Endothelial cell of hepatic sinusoid (primary cell): ENCODE measurements at regions not wholly inside any gene's neighbourhood (a gene's known extent, or its start where the extent isn't known, plus 50 kb on each side); places are given as distances from the start of the nearest gene placed in this dataset.

Experiments used
- in situ Hi-C: cut with HindIII; loops from 2 replicates; pipeline ENCODE4 v1.10.0; 2017; ENCODE audit warnings: low sequenced_read_pairs

DNA sequence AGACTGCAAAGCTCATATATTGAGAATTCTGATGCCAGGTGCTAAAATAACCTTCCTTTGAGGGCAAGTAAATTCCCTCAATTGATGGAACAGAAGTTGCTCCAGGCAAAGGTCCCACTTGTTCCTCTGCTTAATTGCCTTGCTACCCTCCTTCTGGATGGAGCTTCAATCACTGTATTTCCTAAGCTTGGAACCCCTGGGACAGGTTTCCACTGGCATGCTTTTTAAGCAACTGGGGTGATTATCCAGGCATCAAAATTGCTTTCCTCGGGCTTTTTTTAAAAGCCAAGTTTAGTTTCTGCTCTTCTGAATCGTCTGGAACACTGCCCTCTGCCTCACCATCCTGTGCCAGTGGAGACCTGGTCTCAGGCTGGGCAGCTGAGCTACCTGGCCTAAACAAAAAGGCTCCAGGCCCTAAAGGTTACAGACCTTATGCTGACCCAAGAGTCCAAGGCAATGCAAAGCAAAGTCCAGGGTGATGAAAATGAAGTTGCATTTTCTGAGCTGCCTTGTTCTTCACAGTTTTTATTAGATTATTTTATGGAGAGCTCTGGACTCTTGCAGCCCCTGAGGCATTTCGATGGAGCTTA lies 167.9 kb upstream of the CD180 start:
- in situ Hi-C loops: loop anchor here (5.0 kb wide), 1 partner anchor 97 kb away; no protein-coding TSS in a partner anchor

DNA sequence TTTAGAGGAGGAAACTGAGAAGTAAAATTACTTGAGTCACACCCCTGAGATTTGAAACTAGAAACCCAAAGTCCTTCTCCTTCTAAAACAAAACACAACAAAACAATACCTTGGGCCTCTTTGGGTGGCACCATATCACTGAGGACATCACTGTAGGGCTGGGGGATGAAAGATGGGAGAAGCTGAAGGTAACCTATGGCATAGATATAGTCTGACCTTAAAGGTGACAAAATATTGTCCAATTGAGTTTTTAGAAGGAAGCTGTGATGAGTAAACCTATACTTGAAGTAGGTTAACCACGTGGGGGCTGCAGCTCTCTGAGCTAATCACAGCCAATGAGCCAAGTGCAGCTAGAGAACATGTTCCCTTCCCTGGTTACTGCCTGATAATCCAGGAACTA lies 167.4 kb upstream of the CD180 start:
- in situ Hi-C loops: loop anchor here (5.0 kb wide), 1 partner anchor 97 kb away; no protein-coding TSS in a partner anchor

DNA sequence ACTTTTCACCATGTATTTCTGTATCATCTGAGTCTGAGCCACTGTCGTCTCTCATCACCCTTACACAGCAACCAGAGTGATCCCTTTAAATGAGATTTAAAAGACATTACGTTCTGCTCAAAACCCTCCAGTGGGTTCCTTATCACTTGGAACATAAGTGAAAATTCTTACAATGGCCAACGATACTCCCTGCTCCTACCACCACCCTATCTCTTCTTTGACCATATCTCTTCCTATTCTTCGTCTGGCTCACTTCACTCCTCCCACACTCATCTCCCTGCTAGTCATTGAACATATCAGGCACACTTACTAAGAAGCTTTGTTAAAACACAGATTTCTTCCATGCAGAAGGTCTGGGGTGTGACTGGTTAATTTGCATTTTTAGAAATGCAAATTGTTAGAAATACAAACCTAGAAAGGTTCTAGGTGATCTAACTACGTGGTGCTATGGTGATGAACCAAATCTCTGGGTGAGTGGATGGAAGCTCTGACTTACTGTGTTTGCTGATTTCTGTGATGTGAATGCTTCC lies 166.6 kb upstream of the CD180 start:
- in situ Hi-C loops: loop anchor here (5.0 kb wide), 1 partner anchor 96 kb away; no protein-coding TSS in a partner anchor

DNA sequence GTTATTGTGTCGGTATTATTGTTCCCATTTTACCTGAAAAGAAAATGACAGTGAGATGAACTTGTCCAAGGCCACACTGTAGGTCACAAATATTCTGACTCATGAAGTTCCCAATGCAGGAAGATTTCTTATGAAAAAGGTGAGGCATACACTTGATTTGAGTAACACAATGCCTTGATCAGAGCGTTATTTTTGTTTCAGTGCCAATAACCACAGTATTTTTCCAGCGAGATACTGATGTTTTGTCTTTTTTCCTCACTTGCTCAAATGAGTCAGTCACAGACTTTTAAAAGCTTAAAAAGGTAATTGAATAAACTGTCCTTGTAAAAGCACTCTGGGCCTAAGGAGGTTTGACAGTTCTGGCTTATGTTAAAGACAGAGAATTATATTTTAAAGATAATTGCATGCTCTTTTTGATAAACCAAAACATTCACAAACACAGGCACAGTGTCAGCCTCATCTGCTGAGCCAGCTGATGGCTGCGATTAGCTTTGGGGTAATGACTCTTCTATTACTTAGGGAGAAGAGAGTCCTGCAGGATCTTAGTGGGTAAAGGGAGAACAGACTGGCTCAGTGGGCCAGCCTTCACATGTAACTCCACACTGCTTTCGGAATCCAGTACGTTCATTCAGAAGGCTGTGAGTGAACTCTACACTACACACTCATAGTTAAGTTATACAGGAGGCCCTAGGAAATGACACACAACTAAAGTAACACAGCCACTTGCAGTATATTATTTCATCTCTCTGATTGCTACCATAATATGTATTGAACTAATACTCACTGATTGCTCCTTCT lies 165.5 kb upstream of the CD180 start:
- in situ Hi-C loops: loop anchor here (5.0 kb wide), 1 partner anchor 95 kb away; no protein-coding TSS in a partner anchor

DNA sequence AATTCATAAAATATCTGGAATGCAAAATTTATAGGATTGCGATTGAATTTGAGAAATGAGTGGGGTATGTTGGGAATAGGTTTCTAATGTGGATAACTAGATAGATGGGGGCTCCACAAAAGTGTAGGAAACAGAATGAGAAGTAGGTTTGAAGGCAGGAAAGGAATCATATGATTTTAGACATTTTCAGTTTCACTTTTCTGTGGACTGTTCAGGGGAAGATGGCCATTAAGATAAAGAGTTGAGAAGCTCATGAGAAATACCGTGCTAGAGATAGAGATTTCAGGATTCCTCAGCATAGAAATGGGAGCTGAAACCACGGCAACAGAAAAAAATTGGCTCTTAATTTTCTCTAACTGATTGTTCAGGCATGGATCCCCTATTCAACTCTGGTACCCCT lies 163.4 kb upstream of the CD180 start:
- in situ Hi-C loops: loop anchor here (5.0 kb wide), 1 partner anchor 93 kb away; no protein-coding TSS in a partner anchor

DNA sequence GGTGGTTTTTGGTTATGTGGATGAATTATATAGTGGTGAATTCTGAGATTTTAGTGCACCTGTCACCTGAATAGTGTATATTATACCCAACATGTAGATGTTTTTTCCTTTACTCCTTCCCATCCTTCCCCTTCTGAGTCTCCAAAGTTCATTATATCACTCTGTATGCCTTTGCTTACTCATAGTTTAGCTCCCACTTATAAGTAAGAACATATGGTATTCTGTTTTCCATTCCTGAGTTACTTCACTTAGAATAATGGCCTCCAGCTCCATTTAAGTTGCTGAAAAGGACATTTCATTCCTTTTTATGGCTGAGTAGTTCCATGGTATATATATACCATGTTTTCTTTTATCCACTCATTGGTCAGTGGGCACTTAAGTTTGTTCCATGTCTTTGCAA lies 161.6 kb upstream of the CD180 start:
- in situ Hi-C loops: no loop called here

DNA sequence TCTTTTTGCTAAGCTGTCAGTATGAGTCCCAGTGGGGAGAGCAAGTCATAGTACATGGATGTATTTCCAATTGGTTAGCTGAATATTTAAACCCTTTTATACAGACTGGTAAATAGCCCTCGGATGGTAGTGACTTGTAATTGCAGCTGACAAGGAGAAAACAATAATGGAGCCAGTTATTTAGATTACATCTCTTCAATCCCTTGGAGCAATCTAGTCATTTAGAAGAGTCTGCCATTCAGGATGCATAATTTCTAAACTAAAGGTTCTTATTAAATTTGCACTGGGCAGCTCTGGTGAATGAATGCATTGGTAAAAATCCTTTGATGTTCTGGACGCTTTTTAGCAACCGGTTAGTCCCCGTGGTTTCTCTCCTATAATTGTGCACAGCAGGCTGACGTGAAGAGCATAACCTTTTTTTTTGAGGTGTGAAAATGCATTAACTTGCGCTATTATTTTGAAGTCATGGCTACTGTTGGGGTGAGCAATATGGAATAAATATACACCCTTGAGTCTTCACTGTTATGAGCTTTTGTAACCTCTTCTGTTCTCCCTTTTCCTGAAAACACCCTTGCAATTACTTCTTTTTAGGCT lies 158.6 kb upstream of the CD180 start:
- in situ Hi-C loops: no loop called here

DNA sequence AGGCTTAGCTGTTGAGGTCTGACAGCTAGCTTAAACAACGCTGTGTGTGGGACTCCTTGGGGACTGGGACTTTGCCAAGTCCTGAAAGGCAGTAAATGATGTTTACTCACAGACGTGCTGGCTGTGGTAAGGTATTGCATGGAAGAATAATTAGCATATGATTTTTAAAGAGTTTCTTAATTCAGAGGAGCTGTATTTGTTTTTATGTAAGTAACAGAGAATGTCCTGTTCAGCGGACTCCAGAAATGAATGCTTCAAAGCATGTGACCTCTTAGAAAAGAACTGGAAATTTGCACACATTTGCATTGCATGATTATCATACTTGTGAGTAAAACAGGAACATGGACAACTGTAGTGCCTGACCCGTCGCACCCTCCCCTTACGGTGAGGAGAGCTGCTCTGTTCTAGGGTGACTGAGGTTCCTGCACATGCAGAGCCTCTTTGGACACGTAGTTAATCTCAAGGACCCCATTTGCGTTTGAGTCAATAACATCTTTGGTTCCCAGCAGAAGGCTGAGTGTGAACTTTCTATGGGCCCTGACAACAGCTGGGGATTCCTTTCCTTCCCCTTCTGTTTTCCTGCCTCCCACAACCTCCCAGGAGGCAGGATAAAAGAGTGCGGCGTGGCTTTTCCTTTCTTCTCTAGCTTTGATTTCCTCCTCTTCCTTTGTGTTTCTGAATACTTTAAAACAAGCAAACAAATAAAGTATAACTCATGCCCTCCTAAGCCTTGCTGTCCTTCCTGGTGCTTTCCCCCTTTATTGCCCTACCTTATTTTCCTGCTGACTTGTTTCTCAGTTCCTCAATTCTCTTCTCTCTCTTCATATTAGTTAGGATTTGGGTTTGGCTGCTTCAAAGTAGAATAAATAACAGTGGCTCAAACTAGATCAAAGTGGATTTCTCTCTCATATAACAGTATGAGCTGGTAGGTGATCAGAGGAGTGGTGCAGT lies 157.2 kb upstream of the CD180 start:
- in situ Hi-C loops: no loop called here

DNA sequence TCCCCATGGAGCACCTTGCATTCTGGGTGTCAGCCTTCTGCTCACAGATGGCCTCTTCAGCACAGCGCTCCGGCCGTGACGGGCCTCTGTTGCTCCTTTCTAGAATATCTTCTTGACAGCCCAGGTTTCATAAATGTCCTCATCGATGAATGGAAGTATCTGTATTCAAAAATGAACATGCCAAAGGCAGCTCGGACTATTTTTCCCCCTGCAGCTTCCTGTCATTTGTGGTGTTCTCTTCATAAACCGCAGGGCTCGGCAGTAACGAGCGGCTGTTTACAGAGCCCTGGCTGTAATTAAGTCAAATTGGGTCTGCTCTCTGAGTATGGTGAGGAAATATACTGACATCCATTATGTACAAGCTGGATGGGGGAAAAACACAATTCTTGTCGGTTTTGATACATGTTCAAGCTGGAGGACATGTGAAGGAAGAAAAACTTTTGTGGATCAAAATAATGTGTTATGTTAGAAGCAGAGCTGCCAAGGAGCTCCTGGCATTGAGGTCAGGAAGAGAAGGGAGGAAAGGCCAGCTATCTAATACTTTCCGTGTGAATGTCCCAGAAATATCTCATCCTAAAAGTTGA lies 154.1 kb upstream of the CD180 start:
- in situ Hi-C loops: no loop called here

DNA sequence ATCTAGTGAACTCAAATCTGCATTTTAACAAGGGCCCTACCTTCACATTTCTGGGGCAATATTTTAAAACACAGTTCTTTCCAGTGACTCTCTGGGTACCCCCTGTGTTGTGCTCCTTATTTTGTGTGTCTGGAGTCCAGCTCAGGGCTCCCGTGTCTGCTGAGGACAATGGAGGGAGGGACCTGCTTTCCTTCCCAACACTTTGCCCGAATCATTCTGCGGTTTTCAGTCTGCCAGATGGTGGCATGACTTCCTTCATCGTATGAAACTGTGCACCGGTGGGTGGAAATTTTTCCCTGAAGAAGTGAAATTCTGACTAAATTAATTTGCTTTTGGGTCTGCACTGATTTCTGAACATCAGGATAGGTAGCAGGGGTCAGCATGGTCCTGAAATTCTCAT lies 153.6 kb upstream of the CD180 start:
- in situ Hi-C loops: no loop called here

DNA sequence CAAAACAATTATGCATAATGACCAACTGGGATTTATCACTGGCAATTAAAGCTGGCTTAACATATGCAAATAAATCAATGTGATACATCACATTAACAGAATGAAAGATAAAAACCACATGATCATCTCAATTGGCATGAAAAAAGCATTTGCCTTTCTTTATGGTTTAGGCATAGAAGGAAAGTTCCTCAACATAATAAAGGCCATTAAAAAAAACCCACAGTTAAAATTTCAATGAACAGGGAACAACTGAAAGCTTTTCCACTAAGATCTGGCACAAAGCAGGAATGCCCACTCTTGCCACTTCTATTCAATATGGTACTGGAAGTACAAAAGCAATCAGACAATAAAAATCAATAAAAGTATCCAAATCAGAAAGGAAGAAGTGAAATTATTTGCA lies 151.2 kb upstream of the CD180 start:
- in situ Hi-C loops: loop anchor here (5.0 kb wide), 1 partner anchor 89 kb away; no protein-coding TSS in a partner anchor

DNA sequence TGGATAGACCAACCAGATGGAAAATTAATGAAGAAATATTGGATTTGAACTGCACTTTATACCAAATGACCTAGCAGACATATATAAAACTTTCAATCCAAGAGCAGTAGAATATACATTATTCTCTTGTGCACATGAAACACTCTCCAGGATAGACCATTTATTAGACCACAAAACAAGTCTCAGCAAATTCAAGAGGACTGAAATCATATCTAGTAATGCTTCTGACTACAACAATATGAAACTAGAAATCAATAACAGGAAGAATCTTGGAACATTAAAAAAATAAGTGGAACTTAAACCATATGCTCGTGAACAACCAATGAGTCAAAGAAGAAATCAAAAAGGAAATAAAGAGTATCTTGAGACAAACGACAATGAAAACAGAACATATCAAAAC lies 150.0 kb upstream of the CD180 start:
- in situ Hi-C loops: loop anchor here (5.0 kb wide), 1 partner anchor 91 kb away; no protein-coding TSS in a partner anchor

DNA sequence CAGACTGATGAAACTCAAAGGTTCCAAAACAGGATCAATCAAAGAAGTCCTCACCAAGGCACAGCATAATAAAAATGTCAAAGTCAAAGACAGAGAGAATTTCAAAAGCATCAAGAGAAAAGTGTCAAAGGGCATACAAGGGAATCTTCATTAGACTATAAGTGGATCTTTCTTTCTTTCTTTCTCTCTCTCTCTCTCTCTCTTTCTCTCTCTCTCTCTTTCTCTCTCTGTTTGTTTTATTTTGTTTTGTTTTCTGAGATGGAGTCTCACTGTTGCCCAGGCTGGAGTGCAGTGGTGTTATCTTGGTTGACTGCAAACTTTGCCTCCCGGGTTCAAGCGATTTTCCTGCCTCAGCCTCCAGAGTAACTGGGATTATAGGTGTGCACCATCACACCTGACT lies 148.3 kb upstream of the CD180 start:
- in situ Hi-C loops: loop anchor here (5.0 kb wide), 1 partner anchor 92 kb away; no protein-coding TSS in a partner anchor

DNA sequence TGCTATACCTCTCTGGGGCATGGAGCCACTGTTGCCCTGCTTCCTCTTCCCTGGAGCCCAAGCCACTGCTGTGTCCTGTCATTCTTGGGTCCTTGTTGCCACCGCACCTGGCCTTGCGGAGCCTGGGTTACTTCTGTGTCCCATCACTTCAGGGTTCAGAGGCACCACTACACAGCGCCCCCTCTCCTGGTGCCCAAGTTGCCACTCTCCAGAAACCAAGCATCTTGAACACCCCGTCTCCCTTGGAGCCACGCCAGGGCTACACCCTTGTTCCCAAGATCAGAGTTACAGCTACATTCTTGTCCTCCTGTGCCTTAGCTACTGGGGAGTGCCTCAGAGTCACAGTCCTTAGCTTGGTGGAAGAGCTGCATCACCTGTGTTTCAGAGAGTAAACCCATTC lies 147.2 kb upstream of the CD180 start:
- in situ Hi-C loops: no loop called here

DNA sequence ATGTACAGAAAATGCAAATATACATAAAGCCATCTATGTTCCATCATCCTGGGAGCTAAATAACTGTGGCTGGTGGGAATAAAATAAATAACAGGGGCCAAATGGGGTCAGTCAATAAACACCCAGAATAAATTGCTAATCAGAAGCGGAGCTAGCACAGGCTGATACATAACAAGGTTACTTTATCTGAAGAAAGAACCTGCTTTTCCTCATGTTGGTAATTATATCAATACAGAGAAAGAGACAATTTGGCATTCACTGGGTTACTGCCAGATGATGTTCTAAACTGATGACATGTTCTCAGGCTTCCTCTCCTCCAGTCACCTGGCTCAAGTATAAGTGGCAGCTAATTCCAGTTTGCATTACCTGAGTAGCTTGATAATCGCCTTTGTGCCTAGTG lies 144.9 kb upstream of the CD180 start:
- in situ Hi-C loops: no loop called here

DNA sequence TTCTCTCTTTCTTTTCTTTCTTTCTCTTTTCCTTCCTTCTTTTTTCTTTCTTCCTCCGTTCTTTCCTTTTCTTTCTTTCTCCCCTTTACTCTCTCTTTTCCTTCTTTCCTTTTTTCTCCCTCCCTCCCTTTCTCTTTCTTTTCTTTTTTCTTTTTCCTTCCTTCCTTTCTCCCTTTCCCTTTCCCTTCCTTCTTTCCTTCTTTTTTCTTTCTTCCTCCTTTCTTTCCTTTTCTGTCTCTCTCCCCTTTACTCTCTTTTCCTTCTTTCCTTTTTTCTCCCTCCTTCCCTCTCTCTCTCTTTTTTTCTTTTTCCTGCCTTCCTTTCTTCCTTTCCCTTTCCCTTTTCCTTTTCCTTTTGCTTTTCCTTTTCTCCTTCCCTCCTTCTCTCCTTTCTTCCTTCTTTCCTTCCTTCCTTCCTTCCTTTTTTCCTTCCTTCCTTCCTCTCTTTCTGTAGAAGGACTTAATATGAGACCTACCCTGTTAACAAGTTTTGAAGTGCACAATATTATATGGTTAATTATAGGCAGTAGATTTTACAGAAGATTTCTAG lies 142.7 kb upstream of the CD180 start:
- in situ Hi-C loops: no loop called here

DNA sequence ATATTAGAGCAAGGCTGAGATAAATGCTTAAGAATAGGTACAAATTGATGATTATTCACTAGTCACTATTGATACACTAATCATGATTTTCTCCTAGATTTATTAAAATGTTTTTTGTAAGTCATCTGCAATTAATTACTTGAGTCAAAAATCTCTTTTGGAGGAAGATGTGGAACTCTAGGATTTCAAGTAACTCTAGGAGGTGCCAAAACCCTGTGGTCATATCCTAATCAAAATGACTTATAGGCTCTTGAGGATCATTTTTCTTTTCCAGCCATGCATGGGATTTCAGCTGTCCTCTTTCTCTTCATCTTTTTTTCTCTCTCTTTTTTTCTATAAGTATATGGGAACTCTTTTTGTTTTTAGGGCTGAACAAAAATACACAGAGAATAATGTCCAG lies 141.8 kb upstream of the CD180 start:
- in situ Hi-C loops: no loop called here

DNA sequence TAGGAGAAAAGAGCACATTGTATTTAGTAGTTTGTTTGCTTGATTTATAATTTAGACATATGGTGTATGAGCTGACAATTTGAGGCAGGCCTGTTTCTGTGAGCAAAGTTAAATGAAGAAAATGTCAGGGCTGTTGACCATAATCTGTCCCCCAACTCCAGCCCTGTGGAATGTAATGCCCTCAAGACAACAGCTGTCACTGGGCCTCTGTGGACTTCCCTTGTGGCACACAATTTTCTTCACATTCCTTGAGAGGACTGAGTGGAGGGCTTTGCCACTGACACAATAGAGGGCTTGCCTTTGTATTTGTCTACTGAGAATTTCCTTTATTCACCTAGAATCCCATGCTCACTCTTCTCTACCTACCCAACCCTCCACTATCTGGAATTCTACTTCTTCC lies 141.2 kb upstream of the CD180 start:
- in situ Hi-C loops: no loop called here

DNA sequence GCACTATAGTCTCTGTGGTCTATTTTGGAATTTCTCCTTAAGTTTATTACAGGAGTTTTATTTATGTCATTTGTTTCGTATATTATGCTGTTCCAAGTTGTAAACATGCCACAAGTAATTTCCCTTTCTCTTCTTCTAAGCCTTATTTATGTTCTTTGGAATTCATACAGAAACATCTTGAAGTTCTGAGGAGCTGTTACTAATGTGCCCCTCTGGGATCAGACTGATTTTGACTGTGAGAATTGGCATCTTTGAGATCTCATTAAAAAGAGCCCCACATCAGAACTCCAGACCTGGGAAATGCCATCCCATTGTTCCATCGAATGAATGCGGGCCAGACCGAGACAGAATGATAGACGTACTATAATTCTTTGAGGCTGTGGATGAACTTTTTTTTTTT lies 138.8 kb upstream of the CD180 start:
- in situ Hi-C loops: no loop called here

DNA sequence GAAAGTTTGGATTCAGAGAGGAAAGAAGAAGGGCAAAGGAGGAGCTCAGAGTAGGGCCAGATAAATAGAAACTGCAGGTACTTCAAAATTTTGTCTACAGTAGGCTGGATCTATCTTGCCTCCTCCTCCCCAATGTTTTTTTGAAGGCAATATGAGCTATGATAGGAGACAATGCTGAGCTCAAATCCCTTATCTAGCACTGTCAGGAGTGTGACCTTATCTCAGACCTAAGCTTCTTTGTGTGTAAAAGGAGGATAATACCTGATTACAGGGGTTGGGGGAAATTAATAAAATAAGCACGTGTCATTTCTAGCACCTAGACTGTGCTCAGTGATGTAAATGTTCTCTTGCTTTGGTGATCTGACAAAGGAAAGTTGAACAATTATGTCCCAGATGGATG lies 137.8 kb upstream of the CD180 start:
- in situ Hi-C loops: no loop called here
